CD14-positive monocyte (primary cell): ENCODE measurements at regions not wholly inside any gene's neighbourhood (a gene's known extent, or its start where the extent isn't known, plus 50 kb on each side); places are given as distances from the start of the nearest gene placed in this dataset.

Experiments
- DNase-seq, 3 donors: peaks; one replicate each; pipeline ENCODE4 v3.0.0-alpha.2; 2011 to 2022
- H2AFZ ChIP-seq: 2 replicates; pipeline ENCODE4 v1.6.0; 2012; ENCODE audit warnings: mild to moderate bottlenecking, low read depth, low read length, inconsistent platforms; ENCODE audit not compliant: insufficient read depth, poor library complexity, severe bottlenecking
- H3K27ac ChIP-seq, 2 donors: 1 replicate in 1 of 2; 2 replicates in 1 of 2; pipeline ENCODE4 v1.5.1; 2012 to 2013; ENCODE audit warnings: low read length in 2 of 2, control low read depth in 1 of 2, inconsistent platforms in 1 of 2, low read depth in 1 of 2, mild to moderate bottlenecking in 1 of 2
- H3K27me3 ChIP-seq, 2 donors: one replicate each; pipeline versions ENCODE4 v1.6.0 to v1.6.1; 2011 to 2013; ENCODE audit warnings: low read length in 2 of 2; ENCODE audit not compliant: control insufficient read depth in 2 of 2, insufficient read depth in 2 of 2
- H3K36me3 ChIP-seq, 2 donors: replicated peaks in 1 of 2; 1 replicate in 1 of 2; 2 replicates in 1 of 2; pipeline versions ENCODE4 v1.5.1 to v1.6.1; 2012 to 2013; ENCODE audit warnings: low read length in 2 of 2, control low read depth in 1 of 2, inconsistent platforms in 1 of 2, mild to moderate bottlenecking in 1 of 2; ENCODE audit not compliant: insufficient read depth in 2 of 2, control insufficient read depth in 1 of 2
- H3K4me1 ChIP-seq, 2 donors: 1 replicate in 1 of 2; 2 replicates in 1 of 2; pipeline versions ENCODE4 v1.5.1 to v1.6.1; 2012 to 2013; ENCODE audit warnings: low read length in 2 of 2, control low read depth in 1 of 2, inconsistent platforms in 1 of 2, mild to moderate bottlenecking in 1 of 2, moderate library complexity in 1 of 2; ENCODE audit not compliant: insufficient read depth in 2 of 2, control insufficient read depth in 1 of 2
- H3K4me2 ChIP-seq: replicated peaks from 2 replicates; pipeline ENCODE3; 2012; ENCODE audit warnings: low read length, moderate library complexity, mild to moderate bottlenecking; ENCODE audit not compliant: poor library complexity, severe bottlenecking; ENCODE audit errors: extremely low read depth
- H3K4me3 ChIP-seq, 3 experiments: fragments of 200-600 bp in 1 of 3; sonication (generic) in 1 of 3; replicated peaks in 1 of 3; 1 replicate in 2 of 3; 2 replicates in 1 of 3; pipeline ENCODE4 v1.5.1; 2011 to 2013; ENCODE audit warnings: low read length in 3 of 3, mild to moderate bottlenecking in 3 of 3, control low read depth in 2 of 3, low read depth in 2 of 3, inconsistent platforms in 1 of 3, moderate library complexity in 1 of 3
- H3K79me2 ChIP-seq: 2 replicates; pipeline ENCODE4 v1.6.0; 2012; ENCODE audit warnings: mild to moderate bottlenecking, control low read depth, inconsistent platforms, low read length, moderate library complexity; ENCODE audit not compliant: insufficient read depth
- H3K9ac ChIP-seq: 2 replicates; pipeline ENCODE4 v1.6.0; 2017; ENCODE audit warnings: low read length, mild to moderate bottlenecking; ENCODE audit not compliant: insufficient read depth, poor library complexity, severe bottlenecking
- H3K9me3 ChIP-seq, 2 donors: replicated peaks in 1 of 2; 1 replicate in 1 of 2; 2 replicates in 1 of 2; pipeline versions ENCODE4 v1.5.1 to v1.6.1; 2012 to 2013; ENCODE audit warnings: low read length in 2 of 2, control low read depth in 1 of 2; ENCODE audit not compliant: control insufficient read depth in 1 of 2, insufficient read depth in 1 of 2
- H4K20me1 ChIP-seq: 2 replicates; pipeline ENCODE4 v1.6.0; 2012; ENCODE audit warnings: mild to moderate bottlenecking, low read length, control low read depth, moderate library complexity; ENCODE audit not compliant: insufficient read depth
- H3K27ac Mint-ChIP-seq, 7 donors: one replicate each; pipeline ENCODE4 v1.8.0; 2020; ENCODE audit warnings: mild to moderate bottlenecking in 7 of 7, mixed read lengths in 7 of 7, moderate library complexity in 6 of 7, inconsistent platforms in 2 of 7
- H3K27me3 Mint-ChIP-seq, 3 donors: one replicate each; pipeline ENCODE4 v1.8.0; 2021 to 2022; ENCODE audit warnings: low read depth in 3 of 3, mild to moderate bottlenecking in 3 of 3, mixed read lengths in 3 of 3, moderate library complexity in 3 of 3, inconsistent platforms in 1 of 3
- H3K36me3 Mint-ChIP-seq, 2 donors: one replicate each; pipeline ENCODE4 v1.8.0; 2020; ENCODE audit warnings: mixed read lengths in 2 of 2, inconsistent platforms in 1 of 2, mild to moderate bottlenecking in 1 of 2
- H3K4me1 Mint-ChIP-seq: one replicate; pipeline ENCODE4 v1.8.0; 2020; ENCODE audit warnings: mild to moderate bottlenecking, mixed read lengths
- H3K4me3 Mint-ChIP-seq, 2 donors: one replicate each; pipeline ENCODE4 v1.8.0; 2020; ENCODE audit warnings: mild to moderate bottlenecking in 2 of 2, mixed read lengths in 2 of 2, moderate library complexity in 1 of 2
- H3K9me3 Mint-ChIP-seq, 7 donors: one replicate each; pipeline ENCODE4 v1.8.0; 2020 to 2022; ENCODE audit warnings: mixed read lengths in 7 of 7, mild to moderate bottlenecking in 6 of 7, moderate library complexity in 6 of 7, inconsistent platforms in 2 of 7
- WGBS: methylation state at CpG from one replicate; pipeline ENCODE4 v1.1.5; 2013; ENCODE audit warnings: missing lambda C conversion rate; ENCODE audit not compliant: insufficient coverage; 5-methylcytosine and 5-hydroxymethylcytosine counted together
- intact Hi-C, 2 donors: fragments of 100-400 bp; cut with micrococcal nuclease; formaldehyde crosslinking; loops; one replicate each; pipeline versions ENCODE4 v1.15.0 to v1.15.1; 2023
- TF ChIP-seq, protein P1 (sequence below): fragments of 200-600 bp; IDR thresholded peaks from one replicate; pipeline ENCODE4 v1.8.0; 2022; ENCODE audit warnings: antibody characterized with exemption, mild to moderate bottlenecking

DNA sequence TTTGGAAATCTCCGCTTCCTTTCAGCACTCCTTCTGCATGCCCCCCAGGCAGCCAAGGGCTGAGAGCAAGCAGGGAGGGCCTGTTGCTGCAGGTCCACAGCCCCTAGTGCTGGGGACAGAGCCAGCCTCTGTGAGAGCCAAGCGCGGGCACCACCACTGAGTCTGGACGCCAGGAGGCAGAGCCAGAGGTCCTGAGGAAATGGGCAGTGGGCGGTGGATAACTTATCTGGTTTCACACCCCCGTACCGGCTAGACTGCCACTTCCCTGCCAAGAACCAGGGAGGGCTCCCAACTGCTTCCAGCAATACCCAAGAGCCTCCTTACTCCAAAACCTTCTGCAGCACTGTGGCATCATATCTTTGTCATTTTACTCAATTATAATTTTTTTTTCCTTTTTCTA lies 141.6 kb upstream of the IGF1R start:
- H3K27ac Mint-ChIP-seq: no peak overlapping the region

DNA sequence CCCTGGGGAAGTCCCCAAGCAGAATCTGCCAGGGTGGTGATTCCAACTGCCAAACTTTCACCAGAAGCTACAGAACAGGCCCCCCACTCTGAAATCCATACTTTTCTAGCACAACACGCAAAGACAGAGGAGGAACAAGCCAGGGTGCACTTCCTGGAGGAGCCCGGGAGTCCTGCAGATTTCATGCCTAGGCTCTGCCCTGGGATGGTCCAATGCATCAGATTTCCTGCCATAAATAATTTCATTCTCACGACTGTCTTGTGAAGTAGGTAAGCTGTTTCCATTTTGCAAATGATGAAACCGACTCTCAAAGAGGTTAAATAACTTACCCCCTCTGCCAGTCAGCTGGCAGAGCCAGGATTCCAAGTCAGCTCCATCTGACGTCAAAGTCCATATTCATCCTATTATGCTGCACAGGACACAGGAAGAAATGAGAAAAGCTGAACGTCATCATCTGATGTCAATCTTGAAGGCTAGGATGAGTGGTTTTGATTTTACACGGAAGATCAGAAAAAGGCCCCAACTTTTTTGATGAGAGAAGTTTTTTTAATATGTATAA lies 134.8 kb upstream of the IGF1R start:
- Histone ChIP-seq H3K4me1 (no peaks in the 10 kb centered on the region), H2AFZ (no peak overlapping the region), H3K27me3 (no peaks in the 10 kb centered on the region), H3K4me2 (no peak overlapping the region), H3K36me3 (no peaks in the 10 kb centered on the region), H3K27ac (no peak overlapping the region), H4K20me1 (no peaks in the 10 kb centered on the region), H3K4me3 (no peak overlapping the region), H3K9me3 (no peaks in the 10 kb centered on the region), H3K9ac (no peak overlapping the region), H3K79me2 (no peaks in the 10 kb centered on the region)
- intact Hi-C loops: no loop called here
- TF ChIP-seq, protein P1, sequence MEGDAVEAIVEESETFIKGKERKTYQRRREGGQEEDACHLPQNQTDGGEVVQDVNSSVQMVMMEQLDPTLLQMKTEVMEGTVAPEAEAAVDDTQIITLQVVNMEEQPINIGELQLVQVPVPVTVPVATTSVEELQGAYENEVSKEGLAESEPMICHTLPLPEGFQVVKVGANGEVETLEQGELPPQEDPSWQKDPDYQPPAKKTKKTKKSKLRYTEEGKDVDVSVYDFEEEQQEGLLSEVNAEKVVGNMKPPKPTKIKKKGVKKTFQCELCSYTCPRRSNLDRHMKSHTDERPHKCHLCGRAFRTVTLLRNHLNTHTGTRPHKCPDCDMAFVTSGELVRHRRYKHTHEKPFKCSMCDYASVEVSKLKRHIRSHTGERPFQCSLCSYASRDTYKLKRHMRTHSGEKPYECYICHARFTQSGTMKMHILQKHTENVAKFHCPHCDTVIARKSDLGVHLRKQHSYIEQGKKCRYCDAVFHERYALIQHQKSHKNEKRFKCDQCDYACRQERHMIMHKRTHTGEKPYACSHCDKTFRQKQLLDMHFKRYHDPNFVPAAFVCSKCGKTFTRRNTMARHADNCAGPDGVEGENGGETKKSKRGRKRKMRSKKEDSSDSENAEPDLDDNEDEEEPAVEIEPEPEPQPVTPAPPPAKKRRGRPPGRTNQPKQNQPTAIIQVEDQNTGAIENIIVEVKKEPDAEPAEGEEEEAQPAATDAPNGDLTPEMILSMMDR: no peak
- H3K4me3 Mint-ChIP-seq: no peak overlapping the region
- no peaks in the 10 kb centered on the region for H3K4me1 Mint-ChIP-seq
- H3K9me3 Mint-ChIP-seq: peaks cover 0 to 2% (median 0%) of the 10 kb centered on the region in 7 donors
- WGBS: no CpG with 5 or more reads among the region's 7 CpGs
- no peaks in the 10 kb centered on the region for H3K36me3 Mint-ChIP-seq
- no peak for DNase-seq
- H3K27ac Mint-ChIP-seq: no peak overlapping the region
- peaks cover 0 to 3% (median 1%) of the 10 kb centered on the region in 3 donors for H3K27me3 Mint-ChIP-seq

More for the DNA sequence above, 141.6 kb upstream of the IGF1R start:
- WGBS: 50% methylated on average over 3 of the region's 7 CpGs
- Histone ChIP-seq H3K4me2 (no peak overlapping the region), H4K20me1 (no peaks in the 10 kb centered on the region), H3K79me2 (no peaks in the 10 kb centered on the region), H3K36me3 (no peaks in the 10 kb centered on the region), H2AFZ (no peak overlapping the region), H3K9ac (no peak overlapping the region), H3K4me3 (no peak overlapping the region), H3K4me1 (peaks cover 9 to 24% of the 10 kb centered on the region in 2 donors), H3K27me3 (no peaks in the 10 kb centered on the region), H3K9me3 (no peaks in the 10 kb centered on the region), H3K27ac (no peak overlapping the region)
- TF ChIP-seq, protein P1: no peak
- no peaks in the 10 kb centered on the region for H3K36me3 Mint-ChIP-seq
- intact Hi-C loops: no loop called here
- DNase-seq: no peak
- peaks cover 0 to 4% (median 1%) of the 10 kb centered on the region in 3 donors for H3K27me3 Mint-ChIP-seq
- H3K4me3 Mint-ChIP-seq: no peak overlapping the region
- peaks cover 25% of the 10 kb centered on the region for H3K4me1 Mint-ChIP-seq
- peaks cover 0 to 3% (median 0%) of the 10 kb centered on the region in 7 donors for H3K9me3 Mint-ChIP-seq
